Stomach (tissue), 8 donors: ENCODE measurements at regions not wholly inside any gene's neighbourhood (a gene's known extent, or its start where the extent isn't known, plus 50 kb on each side); places are given as distances from the start of the nearest gene placed in this dataset.

Source experiments
- DNase-seq, 2 donors: peaks; one replicate each; pipeline versions ENCODE4 v3.0.0 to v3.0.0-alpha.2; 2013 to 2019
- H3K27ac ChIP-seq, 5 donors: fragments of 200-600 bp in 4 of 5; sonication (generic) in 4 of 5; one replicate each; pipeline ENCODE4 v1.5.1; 2013 to 2019; ENCODE audit warnings: mild to moderate bottlenecking in 1 of 5, moderate library complexity in 1 of 5
- H3K27me3 ChIP-seq, 3 donors: fragments of 200-600 bp; sonication (generic); one replicate each; pipeline ENCODE4 v1.5.1; 2017 to 2019; ENCODE audit warnings: mixed run types in 1 of 3
- H3K36me3 ChIP-seq, 4 donors: fragments of 200-600 bp; sonication (generic); 1 replicate in 3 of 4; 2 replicates in 1 of 4; pipeline ENCODE4 v1.5.1; 2016 to 2019
- H3K4me1 ChIP-seq, 4 donors: fragments of 200-600 bp; sonication (generic); one replicate each; pipeline ENCODE4 v1.5.1; 2016 to 2019
- H3K4me3 ChIP-seq, 4 donors: fragments of 200-600 bp; sonication (generic) in 3 of 4; one replicate each; pipeline ENCODE4 v1.5.1; 2016 to 2019; ENCODE audit warnings: mild to moderate bottlenecking in 1 of 4
- H3K9me3 ChIP-seq, 4 donors: fragments of 200-600 bp; sonication (generic); one replicate each; pipeline ENCODE4 v1.5.1; 2016 to 2019
- CTCF ChIP-seq, 7 experiments: fragments of 450-650 bp in 4 of 7; fragments of 200-600 bp in 3 of 7; sonication (generic) in 3 of 7; IDR thresholded peaks; one replicate each; pipeline ENCODE4 v1.5.1; 2016 to 2019; ENCODE audit warnings: antibody characterized with exemption in 7 of 7, control low read depth in 2 of 7, mild to moderate bottlenecking in 1 of 7
- EP300 ChIP-seq: sonication (generic); formaldehyde crosslinking; IDR thresholded peaks from one replicate; pipeline ENCODE4 v1.6.1; 2017; ENCODE audit warnings: antibody characterized with exemption
- POLR2A ChIP-seq, 4 donors: fragments of 450-650 bp; IDR thresholded peaks; one replicate each; pipeline ENCODE4 v1.6.1; 2016; ENCODE audit warnings: antibody characterized with exemption in 4 of 4, control low read depth in 2 of 4, mild to moderate bottlenecking in 1 of 4, moderate library complexity in 1 of 4
- POLR2AphosphoS5 ChIP-seq, 3 donors: sonication (generic); formaldehyde crosslinking; IDR thresholded peaks; one replicate each; pipeline ENCODE4 v1.6.1; 2016; ENCODE audit warnings: antibody characterized with exemption in 3 of 3
- WGBS, 5 donors: extraction: QIAGEN DNeasy Blood & Tissue Kit in 3 of 5; methylation state at CpG; one replicate each; pipeline versions ENCODE4 v1.1.5 to v1.1.7; 2013 to 2018; 5-methylcytosine and 5-hydroxymethylcytosine counted together
- intact Hi-C: fragments of 100-400 bp; cut with DNase I; formaldehyde crosslinking; loops from one replicate; pipeline ENCODE4 v1.15.1; 2023; ENCODE audit warnings: low total_unique reads
- donor health status: healthy with polysubstance abuse.
- donor health status: Bipolar disorder and iron deficiency.
- donor health status: healthy.

- no peaks in the 10 kb centered on the region for H3K9me3 ChIP-seq
- H3K27ac ChIP-seq = no peak overlapping the region
- 88 to 97% (median 90%) methylated on average over 3 of the region's 3 CpGs for WGBS, 5 donors
- H3K4me1 ChIP-seq = no peaks in the 10 kb centered on the region
- H3K36me3 ChIP-seq = no peaks in the 10 kb centered on the region
- no peaks in the 10 kb centered on the region for H3K27me3 ChIP-seq
- TF ChIP-seq EP300 (no peak), CTCF (IDR thresholded peaks at IDR 0.05) (no peak), POLR2AphosphoS5 (IDR thresholded peaks at IDR 0.05) (no peak), POLR2A (IDR thresholded peaks at IDR 0.05) (no peak)
- no peak for DNase-seq
- intact Hi-C loops = no loop called here
- H3K4me3 ChIP-seq = no peak overlapping the region
Measured at GRCh38 chr1:219703368-219703639, 90.4 kb upstream of the ZC3H11B start.

GRCh38 chr1:219701476-219701875 is 88.6 kb upstream of the ZC3H11B start:
- no peaks in the 10 kb centered on the region for H3K36me3 ChIP-seq
- 75 to 86% (median 79%) methylated on average over 3 of the region's 3 CpGs for WGBS, 5 donors
- no peak overlapping the region for H3K4me3 ChIP-seq
- H3K9me3 ChIP-seq = no peaks in the 10 kb centered on the region
- no peak overlapping the region for H3K27ac ChIP-seq
- intact Hi-C loops = no loop called here
- no peaks in the 10 kb centered on the region for H3K27me3 ChIP-seq
- DNase-seq = no peak
- TF ChIP-seq EP300 (no peak), POLR2A (IDR thresholded peaks at IDR 0.05) (no peak), CTCF (IDR thresholded peaks at IDR 0.05) (no peak), POLR2AphosphoS5 (IDR thresholded peaks at IDR 0.05) (no peak)
- H3K4me1 ChIP-seq = no peaks in the 10 kb centered on the region

- TF ChIP-seq POLR2AphosphoS5 (IDR thresholded peaks at IDR 0.05) (no peak), EP300 (no peak), POLR2A (IDR thresholded peaks at IDR 0.05) (no peak), CTCF (IDR thresholded peaks at IDR 0.05) (no peak)
- intact Hi-C loops = no loop called here
- no peaks in the 10 kb centered on the region for H3K4me1 ChIP-seq
- H3K27ac ChIP-seq = no peak overlapping the region
- H3K36me3 ChIP-seq = no peaks in the 10 kb centered on the region
- H3K27me3 ChIP-seq = no peaks in the 10 kb centered on the region
- H3K9me3 ChIP-seq = no peaks in the 10 kb centered on the region
- H3K4me3 ChIP-seq = no peak overlapping the region
- WGBS, 5 donors = 71 to 81% (median 80%) methylated on average over 5 of the region's 5 CpGs
- no peak for DNase-seq
Measured at GRCh38 chr1:219699870-219700269, 87.0 kb upstream of the ZC3H11B start.

GRCh38 chr1:219697682-219698081 is 84.8 kb upstream of the ZC3H11B start:
- Histone ChIP-seq H3K4me3 (no peak overlapping the region), H3K9me3 (no peaks in the 10 kb centered on the region), H3K27ac (no peak overlapping the region), H3K27me3 (no peaks in the 10 kb centered on the region), H3K4me1 (no peaks in the 10 kb centered on the region), H3K36me3 (no peaks in the 10 kb centered on the region)
- TF ChIP-seq EP300 (no peak), POLR2AphosphoS5 (IDR thresholded peaks at IDR 0.05) (no peak)
- DNase-seq = no peak
- WGBS, 5 donors = 52 to 81% (median 68%) methylated on average over 1 of the region's 1 CpG
- intact Hi-C loops = no loop called here

GRCh38 chr1:219692981-219693380 is 80.1 kb upstream of the ZC3H11B start:
- WGBS, 5 donors = 55 to 67% (median 58%) methylated on average over 2 of the region's 2 CpGs
- H3K27me3 ChIP-seq = no peaks in the 10 kb centered on the region

More at GRCh38 chr1:219692981-219693380, 80.1 kb upstream of the ZC3H11B start:
- Histone ChIP-seq H3K36me3 (no peaks in the 10 kb centered on the region), H3K4me3 (no peak overlapping the region), H3K9me3 (no peaks in the 10 kb centered on the region), H3K4me1 (no peaks in the 10 kb centered on the region), H3K27ac (no peak overlapping the region)
- intact Hi-C loops = no loop called here
- TF ChIP-seq EP300 = no peak
- TF ChIP-seq POLR2AphosphoS5 (IDR thresholded peaks at IDR 0.05) = no peak
- TF ChIP-seq CTCF (IDR thresholded peaks at IDR 0.05) = no peak
- no peak for TF ChIP-seq POLR2A (IDR thresholded peaks at IDR 0.05)
- DNase-seq = no peak
